ENCODE measurements at regions not wholly inside any gene's neighbourhood (a gene's known extent, or its start where the extent isn't known, plus 50 kb on each side); places are given as distances from the start of the nearest gene placed in this dataset.

DNA sequence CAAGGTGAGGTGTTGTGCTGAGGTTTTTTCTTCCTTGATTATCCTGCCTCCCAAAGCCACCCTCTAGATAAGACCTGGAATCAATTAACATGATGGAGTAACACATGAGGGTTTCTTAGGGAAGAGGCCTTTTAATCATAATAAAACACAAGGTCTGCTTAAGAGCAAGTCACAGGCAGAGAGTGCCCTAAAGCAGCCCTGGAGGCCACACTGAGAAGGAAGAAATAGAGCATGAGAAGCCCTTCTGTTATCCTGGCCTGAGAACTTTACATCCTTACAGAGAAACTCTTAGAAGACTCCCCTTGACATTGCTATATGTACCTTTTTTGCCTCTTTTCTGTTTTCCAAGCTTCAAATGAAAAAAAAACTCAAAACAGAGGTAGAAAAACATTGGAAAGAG lies 132.3 kb downstream of the CEP57L1 start:
- POLR2A ChIA-PET (ENCODE audit: unreplicated experiment): no interaction called here
- no peaks in the 10 kb centered on the region for H3K9me2 ChIP-seq (replicated peaks; ENCODE audit: low read length)
- ATAC-seq (no peak), DNase-seq (no peak)
- H3K27ac ChIP-seq (ENCODE audit: low read length): no peak overlapping the region
- CTCF ChIA-PET: no interaction called here
- no peak overlapping the region for H2AFZ ChIP-seq (ENCODE audit: low read length)
- intact Hi-C loops (cut with micrococcal nuclease): loop anchor here (2.0 kb wide), 1 partner anchor 31 kb away; no protein-coding TSS in a partner anchor
- H3K9ac ChIP-seq (ENCODE audit: low read length): no peak overlapping the region
- H3K9me3 ChIP-seq (ENCODE audit: low read length): no peaks in the 10 kb centered on the region
- peaks cover 25% of the 10 kb centered on the region for H3K4me1 ChIP-seq (ENCODE audit: insufficient read depth, low read length)
- H3K27me3 ChIP-seq (ENCODE audit: low read length): no peaks in the 10 kb centered on the region
- TF ChIP-seq, protein P1, sequence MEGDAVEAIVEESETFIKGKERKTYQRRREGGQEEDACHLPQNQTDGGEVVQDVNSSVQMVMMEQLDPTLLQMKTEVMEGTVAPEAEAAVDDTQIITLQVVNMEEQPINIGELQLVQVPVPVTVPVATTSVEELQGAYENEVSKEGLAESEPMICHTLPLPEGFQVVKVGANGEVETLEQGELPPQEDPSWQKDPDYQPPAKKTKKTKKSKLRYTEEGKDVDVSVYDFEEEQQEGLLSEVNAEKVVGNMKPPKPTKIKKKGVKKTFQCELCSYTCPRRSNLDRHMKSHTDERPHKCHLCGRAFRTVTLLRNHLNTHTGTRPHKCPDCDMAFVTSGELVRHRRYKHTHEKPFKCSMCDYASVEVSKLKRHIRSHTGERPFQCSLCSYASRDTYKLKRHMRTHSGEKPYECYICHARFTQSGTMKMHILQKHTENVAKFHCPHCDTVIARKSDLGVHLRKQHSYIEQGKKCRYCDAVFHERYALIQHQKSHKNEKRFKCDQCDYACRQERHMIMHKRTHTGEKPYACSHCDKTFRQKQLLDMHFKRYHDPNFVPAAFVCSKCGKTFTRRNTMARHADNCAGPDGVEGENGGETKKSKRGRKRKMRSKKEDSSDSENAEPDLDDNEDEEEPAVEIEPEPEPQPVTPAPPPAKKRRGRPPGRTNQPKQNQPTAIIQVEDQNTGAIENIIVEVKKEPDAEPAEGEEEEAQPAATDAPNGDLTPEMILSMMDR (conservative IDR thresholded peaks at IDR 0.05; ENCODE audit: low read depth, low read length): no peak
- TF ChIP-seq EZH2 (IDR thresholded peaks at IDR 0.05; ENCODE audit: low read length, unreplicated experiment): no peak
- no peak for TF ChIP-seq EZH2phosphoT487 (IDR thresholded peaks at IDR 0.05; ENCODE audit: borderline replicate concordance, low read length)
- no TSS peak for BruUV-seq (replicated peaks)
- H3K4me2 ChIP-seq (ENCODE audit: low read length): no peak overlapping the region
- H3K36me3 ChIP-seq (ENCODE audit: low read depth, low read length): no peaks in the 10 kb centered on the region
- H3K79me2 ChIP-seq (ENCODE audit: low read length): no peaks in the 10 kb centered on the region
- no peak overlapping the region for H3K4me3 ChIP-seq (ENCODE audit: low read length)
- H4K20me1 ChIP-seq (ENCODE audit: low read length): no peaks in the 10 kb centered on the region
- no peaks in the 10 kb centered on the region for H3F3A ChIP-seq (ENCODE audit: low read length, unreplicated experiment)

DNA sequence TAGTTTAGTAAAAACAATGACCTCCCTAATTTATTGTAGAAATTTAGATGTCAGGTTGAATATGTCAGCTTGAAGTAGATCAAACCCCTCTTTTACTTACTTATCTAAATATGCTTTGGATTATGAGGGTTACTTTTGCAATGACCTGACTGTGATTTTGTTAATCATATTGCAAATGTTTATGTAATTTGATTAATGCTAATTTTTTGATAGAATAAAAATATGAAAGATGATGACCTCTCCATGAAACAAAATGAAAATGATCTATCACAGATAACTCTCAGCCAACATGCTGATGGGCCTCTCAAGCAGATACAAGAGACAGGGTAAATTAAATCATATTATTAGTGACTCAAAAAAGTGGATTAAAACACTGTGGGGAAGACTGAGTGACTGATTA lies 131.0 kb downstream of the CEP57L1 start:
- ChIA-PET POLR2A (ENCODE audit: unreplicated experiment) (no interaction called here), CTCF (no interaction called here)
- Histone ChIP-seq H3K36me3 (ENCODE audit: low read depth, low read length) (no peaks in the 10 kb centered on the region), H3K9me3 (ENCODE audit: low read length) (no peaks in the 10 kb centered on the region), H2AFZ (ENCODE audit: low read length) (no peak overlapping the region), H3K27ac (ENCODE audit: low read length) (no peak overlapping the region), H3K9me2 (replicated peaks; ENCODE audit: low read length) (no peaks in the 10 kb centered on the region), H4K20me1 (ENCODE audit: low read length) (no peaks in the 10 kb centered on the region), H3K27me3 (ENCODE audit: low read length) (no peaks in the 10 kb centered on the region), H3K4me1 (ENCODE audit: insufficient read depth, low read length) (peaks cover 25% of the 10 kb centered on the region), H3K4me2 (ENCODE audit: low read length) (no peak overlapping the region), H3K4me3 (ENCODE audit: low read length) (no peak overlapping the region), H3K9ac (ENCODE audit: low read length) (no peak overlapping the region), H3F3A (ENCODE audit: low read length, unreplicated experiment) (no peaks in the 10 kb centered on the region), H3K79me2 (ENCODE audit: low read length) (no peaks in the 10 kb centered on the region)
- TF ChIP-seq EZH2 (IDR thresholded peaks at IDR 0.05; ENCODE audit: low read length, unreplicated experiment): no peak
- TF ChIP-seq, protein P1 (conservative IDR thresholded peaks at IDR 0.05; ENCODE audit: low read depth, low read length): no peak
- no peak for TF ChIP-seq EZH2phosphoT487 (IDR thresholded peaks at IDR 0.05; ENCODE audit: borderline replicate concordance, low read length)
- no peak for ATAC-seq
- no TSS peak for BruUV-seq (replicated peaks)
- no peak for DNase-seq
- intact Hi-C loops (cut with micrococcal nuclease): no loop called here

DNA sequence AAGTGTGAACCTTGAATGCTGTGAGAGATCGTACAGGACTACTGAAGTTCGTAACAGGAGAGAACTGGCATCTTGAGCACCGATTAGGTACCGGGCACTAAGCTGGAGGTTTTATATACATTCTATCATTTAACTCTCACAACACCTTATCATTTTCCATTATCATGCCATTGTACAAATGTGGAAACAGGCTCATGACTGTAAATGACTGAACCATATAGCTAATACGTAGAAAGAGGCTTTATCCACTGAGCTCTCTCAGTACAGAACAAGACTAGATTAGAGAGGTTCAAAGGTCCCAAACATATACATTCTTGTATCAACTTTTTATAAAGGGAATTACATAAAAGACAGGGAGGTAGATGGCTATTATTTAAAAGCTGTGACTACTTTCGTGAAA lies 130.6 kb downstream of the CEP57L1 start:
- no peaks in the 10 kb centered on the region for H3K27me3 ChIP-seq (ENCODE audit: low read length)
- CTCF ChIA-PET: no interaction called here
- no peak overlapping the region for H3K27ac ChIP-seq (ENCODE audit: low read length)
- BruUV-seq (replicated peaks): no TSS peak
- H3K9me2 ChIP-seq (replicated peaks; ENCODE audit: low read length): no peaks in the 10 kb centered on the region
- H3K4me2 ChIP-seq (ENCODE audit: low read length): no peak overlapping the region
- no peaks in the 10 kb centered on the region for H3K79me2 ChIP-seq (ENCODE audit: low read length)
- intact Hi-C loops (cut with micrococcal nuclease): no loop called here
- TF ChIP-seq, protein P1 (conservative IDR thresholded peaks at IDR 0.05; ENCODE audit: low read depth, low read length): no peak
- no peak for TF ChIP-seq EZH2phosphoT487 (IDR thresholded peaks at IDR 0.05; ENCODE audit: borderline replicate concordance, low read length)
- no peak for TF ChIP-seq EZH2 (IDR thresholded peaks at IDR 0.05; ENCODE audit: low read length, unreplicated experiment)
- DNase-seq (no peak), ATAC-seq (no peak)
- no peak overlapping the region for H3K9ac ChIP-seq (ENCODE audit: low read length)
- no peaks in the 10 kb centered on the region for H3K9me3 ChIP-seq (ENCODE audit: low read length)
- H3K4me1 ChIP-seq (ENCODE audit: insufficient read depth, low read length): peaks cover 21% of the 10 kb centered on the region
- H3F3A ChIP-seq (ENCODE audit: low read length, unreplicated experiment): no peaks in the 10 kb centered on the region
- H2AFZ ChIP-seq (ENCODE audit: low read length): no peak overlapping the region
- no peaks in the 10 kb centered on the region for H3K36me3 ChIP-seq (ENCODE audit: low read depth, low read length)
- no peaks in the 10 kb centered on the region for H4K20me1 ChIP-seq (ENCODE audit: low read length)
- no peak overlapping the region for H3K4me3 ChIP-seq (ENCODE audit: low read length)
- POLR2A ChIA-PET (ENCODE audit: unreplicated experiment): no interaction called here
